HG02938 (cell line): ENCODE measurements at regions not wholly inside any gene's neighbourhood (a gene's known extent, or its start where the extent isn't known, plus 50 kb on each side); places are given as distances from the start of the nearest gene placed in this dataset.
"Not testable (repeated sequence)": the region's sequence is repeated elsewhere in the genome, so short reads cannot be mapped to it uniquely, and the experiment has no call there.

Experiments
- ATAC-seq: cut with Tn5 transposase; IDR thresholded peaks from one replicate; pipeline ENCODE4 v1.9.1; 2021; ENCODE audit warnings: mild to moderate bottlenecking, moderate library complexity; ENCODE audit not compliant: unreplicated experiment

DNA sequence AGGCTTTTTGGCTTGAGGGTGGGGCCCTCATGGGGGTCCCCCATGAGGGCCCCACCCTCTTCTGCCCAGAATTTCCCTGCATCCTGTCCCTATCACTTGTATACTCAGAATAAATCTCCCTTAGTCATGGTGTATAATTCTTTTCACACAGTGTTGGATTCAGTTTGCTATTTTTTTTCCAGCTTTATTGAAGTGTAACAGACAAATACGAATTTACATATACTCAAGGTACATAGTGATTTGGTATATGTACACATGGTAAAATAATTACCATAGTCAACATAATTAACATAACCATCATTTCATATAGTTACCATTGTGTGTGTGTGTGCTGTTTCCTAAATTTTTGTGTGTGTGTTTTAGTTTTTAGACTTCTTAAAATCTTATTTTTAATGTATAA, 289.4 kb downstream of the CNTNAP3B start:
- ATAC-seq, result not testable (repeated sequence)

- not testable (repeated sequence) for ATAC-seq
Measured at GRCh38 chr9:41838953-41839352, 290.3 kb downstream of the CNTNAP3B start.

DNA sequence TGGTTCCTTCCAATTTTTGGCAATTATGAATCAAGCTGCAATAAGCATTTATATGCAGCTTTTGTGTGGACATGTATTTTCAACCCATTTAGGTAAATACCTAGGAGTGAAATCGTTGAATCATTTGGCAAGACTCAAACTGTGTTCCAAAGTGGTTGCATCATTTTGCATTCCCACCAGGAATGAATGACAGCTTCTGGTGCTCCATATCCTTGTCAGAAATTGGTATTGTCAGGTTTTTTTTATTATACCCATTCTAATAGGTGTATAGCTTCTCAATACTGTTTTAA, 290.7 kb downstream of the CNTNAP3B start:
- ATAC-seq, result not testable (repeated sequence)

GRCh38 chr9:41837684-41838561, 291.3 kb downstream of the CNTNAP3B start:
- ATAC-seq, result not testable (repeated sequence)

DNA sequence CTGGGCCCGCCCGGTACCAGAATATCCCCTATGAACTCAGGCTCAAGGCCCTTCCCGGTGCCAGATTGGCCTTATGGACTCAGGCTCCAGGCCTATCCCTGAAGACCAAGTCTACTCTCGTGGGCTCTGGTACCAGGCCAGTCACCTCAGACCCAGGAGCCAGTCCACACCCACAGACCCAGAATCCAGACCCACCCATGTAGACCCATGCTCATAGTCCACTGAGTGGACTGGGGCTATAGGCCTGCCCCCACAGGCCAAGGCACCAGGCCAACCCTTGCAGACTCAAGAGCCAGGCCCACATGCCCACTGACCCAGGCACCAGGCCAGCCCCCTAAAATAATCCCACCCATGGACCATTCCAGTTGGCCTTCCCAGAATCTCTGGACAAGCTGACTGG, 296.1 kb downstream of the CNTNAP3B start:
- ATAC-seq, result not testable (repeated sequence)

- not testable (repeated sequence) for ATAC-seq
Measured at GRCh38 chr9:41824723-41825122, 304.5 kb downstream of the CNTNAP3B start.

DNA sequence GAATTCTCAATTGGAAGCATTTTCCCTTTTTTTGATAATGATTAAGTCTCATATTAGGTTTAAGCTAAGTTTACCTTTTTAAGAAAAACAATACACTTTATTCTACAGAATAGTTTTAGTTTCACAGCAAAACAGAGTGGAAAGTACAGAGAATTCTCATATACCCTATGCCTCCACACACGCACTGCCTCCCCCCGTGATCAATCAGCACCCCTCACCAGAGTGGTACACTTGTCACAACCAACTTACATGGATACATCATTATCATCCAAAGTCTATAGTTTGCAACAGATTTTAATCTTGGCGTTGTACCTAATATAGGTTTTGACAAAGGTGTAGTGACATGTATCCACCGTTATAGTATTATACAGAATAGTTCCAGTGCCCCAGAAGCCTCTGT, 326.5 kb downstream of the CNTNAP3B start:
- ATAC-seq, result not testable (repeated sequence)

DNA sequence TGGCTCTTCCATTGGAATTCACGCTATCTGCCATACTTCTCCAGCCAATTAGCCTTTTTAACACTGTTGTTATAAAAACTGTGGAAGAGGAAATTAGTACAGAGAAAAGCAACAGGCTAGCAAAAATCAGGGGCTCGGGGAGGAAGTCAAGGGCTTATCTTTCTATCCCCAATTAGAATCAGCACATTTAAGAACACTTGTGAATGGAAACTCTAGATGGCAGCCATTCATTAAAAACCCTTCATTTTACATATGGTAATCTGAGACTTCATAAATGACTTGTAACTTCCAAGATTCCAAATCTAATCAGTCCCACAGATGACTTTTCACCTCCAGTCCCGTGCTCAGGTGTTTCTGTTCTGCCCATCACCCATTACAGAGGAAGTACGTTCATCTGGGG, 330.5 kb downstream of the CNTNAP3B start:
- ATAC-seq, result not testable (repeated sequence)

GRCh38 chr9:41790719-41791363, 338.4 kb downstream of the CNTNAP3B start:
- not testable (repeated sequence) for ATAC-seq

GRCh38 chr9:41790007-41790406, 339.2 kb downstream of the CNTNAP3B start:
- not testable (repeated sequence) for ATAC-seq

- ATAC-seq, result not testable (repeated sequence)
Measured at GRCh38 chr9:41789387-41789786, 339.8 kb downstream of the CNTNAP3B start.

- not testable (repeated sequence) for ATAC-seq
Measured at GRCh38 chr9:41787951-41788350, 341.3 kb downstream of the CNTNAP3B start.

DNA sequence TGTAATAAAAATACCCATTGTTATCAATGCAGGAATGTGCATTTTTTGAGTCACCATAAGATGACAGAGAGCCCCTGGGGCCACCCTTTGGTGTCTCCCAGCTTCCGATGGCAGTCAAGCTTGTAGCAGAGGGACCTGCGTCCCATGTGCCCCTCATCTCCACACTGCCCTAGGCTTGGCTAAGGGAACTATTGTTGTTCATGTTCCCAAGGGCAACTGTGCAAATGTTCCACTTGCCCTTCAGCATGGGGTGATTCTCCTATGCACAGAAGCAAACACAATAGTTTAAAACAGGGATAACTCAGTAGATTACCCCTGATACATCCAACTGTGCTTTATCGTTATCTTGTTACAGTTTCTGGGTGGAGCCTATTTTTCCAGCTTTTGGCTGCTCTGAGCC, 342.0 kb downstream of the CNTNAP3B start:
- not testable (repeated sequence) for ATAC-seq

DNA sequence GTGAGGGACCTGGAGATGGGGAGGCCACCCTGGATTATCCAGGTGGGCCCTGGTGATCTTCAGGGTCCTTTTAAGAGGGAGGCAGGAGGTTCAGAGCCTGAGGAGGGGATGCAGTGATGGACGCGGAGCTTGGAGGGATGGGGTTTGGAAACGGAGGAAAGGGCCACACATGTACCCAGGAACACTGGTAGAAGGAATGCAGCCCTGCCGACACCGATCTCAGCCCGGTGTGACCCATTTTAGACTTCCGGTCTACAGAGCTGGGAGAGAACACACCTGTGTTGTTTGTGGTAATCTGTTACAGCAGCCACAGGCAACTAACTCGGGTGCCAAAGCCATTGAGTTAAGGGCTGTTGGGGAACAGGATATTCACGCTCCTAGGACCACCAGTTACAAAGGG, 345.2 kb downstream of the CNTNAP3B start:
- ATAC-seq, result not testable (repeated sequence)

DNA sequence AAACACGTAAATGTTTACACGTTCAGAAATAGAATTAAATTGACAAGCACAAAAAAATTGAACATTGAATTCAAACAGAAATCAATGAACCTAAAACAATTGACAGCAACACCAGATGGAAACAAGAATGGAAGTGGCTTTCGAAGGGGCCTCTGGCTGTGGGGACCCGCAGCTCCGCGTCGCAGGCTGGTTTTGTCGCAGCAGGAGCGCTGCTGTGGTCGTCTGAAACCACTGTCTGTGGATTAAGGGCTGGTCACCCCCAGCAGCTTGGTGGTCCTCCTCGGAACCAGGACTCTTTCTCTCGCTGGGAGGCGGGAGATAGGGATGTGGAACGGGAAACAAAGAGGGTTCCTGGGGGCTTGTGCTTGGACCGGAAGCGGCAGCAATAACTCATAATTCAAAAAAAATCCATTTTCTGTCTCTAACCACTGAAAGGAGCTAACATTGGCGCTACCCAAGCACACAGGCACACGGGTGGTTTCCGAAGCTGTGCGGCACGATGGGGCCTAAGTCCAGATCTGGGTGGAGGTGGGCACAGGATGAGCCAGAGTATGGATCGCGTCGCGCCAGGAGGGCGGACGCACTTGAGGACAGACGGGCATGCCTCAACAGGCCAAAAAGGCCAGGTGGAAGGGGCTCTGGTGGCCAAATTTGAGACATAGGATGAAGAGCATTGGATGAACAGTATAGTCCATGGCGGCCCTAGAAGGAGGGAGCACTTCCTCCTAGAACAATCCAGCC, 346.0 kb downstream of the CNTNAP3B start:
- ATAC-seq, result not testable (repeated sequence)

DNA sequence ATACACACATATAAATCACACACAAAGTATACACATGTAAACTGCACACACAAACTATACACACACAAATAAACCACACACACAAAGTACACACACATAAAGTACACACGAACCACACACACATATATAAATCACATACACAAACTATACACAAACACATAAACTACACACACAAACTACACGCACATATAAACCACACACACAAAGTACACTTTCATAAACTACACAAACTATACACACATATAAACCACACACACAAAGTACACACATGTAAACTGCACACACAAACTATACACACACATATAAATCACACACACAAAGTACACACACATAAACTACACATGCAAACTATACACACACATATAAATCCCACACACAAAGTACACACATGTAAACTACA, 347.3 kb downstream of the CNTNAP3B start:
- not testable (repeated sequence) for ATAC-seq

- not testable (repeated sequence) for ATAC-seq
Measured at GRCh38 chr9:41779897-41780406, 349.3 kb downstream of the CNTNAP3B start.

GRCh38 chr9:41779192-41779591, 350.0 kb downstream of the CNTNAP3B start:
- ATAC-seq, result not testable (repeated sequence)

GRCh38 chr9:41778535-41779071, 350.6 kb downstream of the CNTNAP3B start:
- not testable (repeated sequence) for ATAC-seq

GRCh38 chr9:41777536-41777935, 351.7 kb downstream of the CNTNAP3B start:
- not testable (repeated sequence) for ATAC-seq

GRCh38 chr9:41772541-41772940, 356.7 kb downstream of the CNTNAP3B start:
- ATAC-seq, result not testable (repeated sequence)
